Limb (tissue), 2 donors: ENCODE measurements at regions not wholly inside any gene's neighbourhood (a gene's known extent, or its start where the extent isn't known, plus 50 kb on each side); places are given as distances from the start of the nearest gene placed in this dataset.

Experiments used
- DNase-seq, 2 donors: peaks; one replicate each; pipeline ENCODE4 v3.0.0-alpha.2; 2016; ENCODE audit errors: extremely low spot score in 2 of 2

GRCh38 chr14:26206640-26207039 lies 391.2 kb downstream of the NOVA1 start:
- no peak for DNase-seq

- peak in 1 of 2 donors; percentile 77 for DNase-seq
Observed at GRCh38 chr14:26204728-26205479, 392.9 kb downstream of the NOVA1 start.

GRCh38 chr14:26204366-26204727 lies 393.5 kb downstream of the NOVA1 start:
- peak in 1 of 2 donors; percentile 29 for DNase-seq

- DNase-seq, result no peak
Observed at GRCh38 chr14:26200687-26201086, 397.1 kb downstream of the NOVA1 start.

GRCh38 chr14:26199590-26200370 lies 398.1 kb downstream of the NOVA1 start:
- no peak for DNase-seq

GRCh38 chr14:26199096-26199495 lies 398.7 kb downstream of the NOVA1 start:
- DNase-seq, result no peak

GRCh38 chr14:26194816-26195215 lies 403.0 kb downstream of the NOVA1 start:
- DNase-seq, result no peak

GRCh38 chr14:26191671-26192070 lies 406.2 kb downstream of the NOVA1 start:
- no peak for DNase-seq

GRCh38 chr14:26191123-26191522 lies 406.7 kb downstream of the NOVA1 start:
- DNase-seq, result no peak

- no peak for DNase-seq
Observed at GRCh38 chr14:26190646-26191045, 407.2 kb downstream of the NOVA1 start.

- no peak for DNase-seq
Observed at GRCh38 chr14:26187996-26188620, 409.7 kb downstream of the NOVA1 start.

GRCh38 chr14:26180221-26180620 lies 417.6 kb downstream of the NOVA1 start:
- DNase-seq, result no peak

- DNase-seq, result no peak
Observed at GRCh38 chr14:26175658-26176057, 422.2 kb downstream of the NOVA1 start.

- no peak for DNase-seq
Observed at GRCh38 chr14:26174395-26174794, 423.4 kb downstream of the NOVA1 start.

- no peak for DNase-seq
Observed at GRCh38 chr14:26173581-26174110, 424.2 kb downstream of the NOVA1 start.

- DNase-seq, result no peak
Observed at GRCh38 chr14:26172396-26172795, 425.4 kb downstream of the NOVA1 start.

GRCh38 chr14:26170885-26171284 lies 426.9 kb downstream of the NOVA1 start:
- no peak for DNase-seq

- peak in 1 of 2 donors; percentile 31 for DNase-seq
Observed at GRCh38 chr14:26163761-26164160, 434.1 kb downstream of the NOVA1 start.

GRCh38 chr14:26157517-26157916 lies 440.3 kb downstream of the NOVA1 start:
- DNase-seq, result no peak

- DNase-seq, result no peak
Observed at GRCh38 chr14:26143057-26143456, 454.8 kb downstream of the NOVA1 start.

- DNase-seq, result no peak
Observed at GRCh38 chr14:26138764-26139445, 458.9 kb downstream of the NOVA1 start.

- no peak for DNase-seq
Observed at GRCh38 chr14:26137161-26137560, 460.7 kb downstream of the NOVA1 start.
